ENCODE measurements at regions not wholly inside any gene's neighbourhood (a gene's known extent, or its start where the extent isn't known, plus 50 kb on each side); places are given as distances from the start of the nearest gene placed in this dataset.

DNA sequence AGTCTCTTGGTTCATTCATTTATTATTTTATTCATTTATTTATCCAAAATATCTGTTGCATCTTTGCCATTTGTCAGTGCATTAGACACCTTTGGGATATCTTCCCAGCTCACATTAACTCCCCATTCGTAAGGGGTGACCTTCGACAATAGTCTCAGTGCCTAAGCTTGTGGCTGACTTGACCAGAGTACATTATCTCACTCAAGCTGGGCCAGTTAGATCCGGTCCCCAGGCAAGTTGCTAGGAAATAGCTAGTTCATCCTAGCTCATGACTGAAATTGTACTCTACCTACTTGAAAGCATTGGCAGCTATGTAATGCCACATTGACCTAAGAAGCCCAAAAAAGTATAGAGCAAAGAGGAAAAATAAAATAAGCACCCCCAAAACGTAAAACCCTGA is 165.3 kb downstream of the FBXO8 start:
- no peak for DNase-seq (ENCODE audit: low read depth)
- H3K4me3 ChIP-seq (ENCODE audit: control insufficient read depth, low read depth, low read length), result no peak overlapping the region
- no peak for TF ChIP-seq CTCF (conservative IDR thresholded peaks at IDR 0.05; ENCODE audit: control insufficient read depth, insufficient read depth, low read depth, low read length)

- no peak for TF ChIP-seq CTCF (conservative IDR thresholded peaks at IDR 0.05; ENCODE audit: control insufficient read depth, insufficient read depth, low read depth, low read length)
- H3K4me3 ChIP-seq (ENCODE audit: control insufficient read depth, low read depth, low read length), result no peak overlapping the region
- no peak for DNase-seq (ENCODE audit: low read depth)
Observed at GRCh38 chr4:174117445-174117844, 166.0 kb downstream of the FBXO8 start.

DNA sequence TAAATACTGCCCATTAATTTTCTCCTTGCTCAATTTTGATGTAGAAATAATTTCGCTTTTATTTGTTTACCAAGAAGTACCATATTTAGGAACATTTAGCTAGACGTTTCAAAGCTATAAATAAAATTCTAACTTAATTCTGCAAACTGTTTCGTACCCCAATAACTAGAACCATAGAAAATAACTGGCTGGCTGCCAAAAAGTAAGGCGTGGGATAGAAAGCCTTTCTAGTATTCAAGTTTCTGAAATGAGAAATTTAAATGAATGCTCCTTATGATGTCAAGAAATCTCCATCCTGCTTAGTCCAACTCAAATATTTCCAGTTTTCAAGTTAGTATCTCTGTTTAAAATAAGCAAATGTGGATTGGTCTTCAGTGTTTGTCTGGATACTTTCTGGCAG is 167.4 kb downstream of the FBXO8 start:
- H3K4me3 ChIP-seq (ENCODE audit: control insufficient read depth, low read depth, low read length), result no peak overlapping the region
- DNase-seq (ENCODE audit: low read depth), result no peak
- TF ChIP-seq CTCF (conservative IDR thresholded peaks at IDR 0.05; ENCODE audit: control insufficient read depth, insufficient read depth, low read depth, low read length), result no peak

DNA sequence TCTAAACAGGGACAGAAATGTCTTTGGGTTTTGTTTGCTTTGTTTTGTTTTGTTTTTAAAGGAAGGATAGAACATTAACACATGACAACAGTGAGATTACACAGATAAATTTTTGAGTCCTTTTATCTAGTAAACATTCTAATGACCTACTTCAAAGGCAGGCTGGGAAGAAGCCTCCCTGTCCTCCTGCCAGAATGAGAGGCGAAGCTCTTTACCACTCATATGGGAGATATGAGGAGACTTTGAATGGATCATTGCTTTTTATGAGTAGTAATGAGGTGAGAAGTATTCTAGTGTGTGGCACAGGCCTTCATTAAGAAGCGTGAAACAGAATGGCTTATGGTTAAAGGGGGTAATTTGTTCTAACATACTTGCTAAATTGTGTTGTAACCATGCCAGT is 172.0 kb downstream of the FBXO8 start:
- H3K4me3 ChIP-seq (ENCODE audit: control insufficient read depth, low read depth, low read length), result no peak overlapping the region
- no peak for TF ChIP-seq CTCF (conservative IDR thresholded peaks at IDR 0.05; ENCODE audit: control insufficient read depth, insufficient read depth, low read depth, low read length)
- no peak for DNase-seq (ENCODE audit: low read depth)

GRCh38 chr4:174110180-174110579 is 173.3 kb downstream of the FBXO8 start:
- no peak overlapping the region for H3K4me3 ChIP-seq (ENCODE audit: control insufficient read depth, low read depth, low read length)

GRCh38 chr4:174107746-174108354 is 175.6 kb downstream of the FBXO8 start:
- TF ChIP-seq CTCF (conservative IDR thresholded peaks at IDR 0.05; ENCODE audit: control insufficient read depth, insufficient read depth, low read depth, low read length), result no peak
- no peak overlapping the region for H3K4me3 ChIP-seq (ENCODE audit: control insufficient read depth, low read depth, low read length)
- no peak for DNase-seq (ENCODE audit: low read depth)

More at GRCh38 chr4:174110180-174110579, 173.3 kb downstream of the FBXO8 start:
- DNase-seq (ENCODE audit: low read depth), result no peak
- TF ChIP-seq CTCF (conservative IDR thresholded peaks at IDR 0.05; ENCODE audit: control insufficient read depth, insufficient read depth, low read depth, low read length), result no peak

- no peak for TF ChIP-seq CTCF (conservative IDR thresholded peaks at IDR 0.05; ENCODE audit: control insufficient read depth, insufficient read depth, low read depth, low read length)
- H3K4me3 ChIP-seq (ENCODE audit: control insufficient read depth, low read depth, low read length), result no peak overlapping the region
Observed at GRCh38 chr4:174105202-174105601, 178.3 kb downstream of the FBXO8 start.

More at GRCh38 chr4:174105202-174105601, 178.3 kb downstream of the FBXO8 start:
- DNase-seq (ENCODE audit: low read depth), result no peak
